Activated CD4-positive, CD25-positive, alpha-beta regulatory T cell treated with anti-CD3 and anti-CD28 coated beads, Interleukin-2, amount 50 U/mL, for 72 hours (primary cell): ENCODE measurements at regions not wholly inside any gene's neighbourhood (a gene's known extent, or its start where the extent isn't known, plus 50 kb on each side); places are given as distances from the start of the nearest gene placed in this dataset.

ENCODE experiments used
- DNase-seq: peaks from one replicate; pipeline ENCODE4 v3.0.0; 2021

DNA sequence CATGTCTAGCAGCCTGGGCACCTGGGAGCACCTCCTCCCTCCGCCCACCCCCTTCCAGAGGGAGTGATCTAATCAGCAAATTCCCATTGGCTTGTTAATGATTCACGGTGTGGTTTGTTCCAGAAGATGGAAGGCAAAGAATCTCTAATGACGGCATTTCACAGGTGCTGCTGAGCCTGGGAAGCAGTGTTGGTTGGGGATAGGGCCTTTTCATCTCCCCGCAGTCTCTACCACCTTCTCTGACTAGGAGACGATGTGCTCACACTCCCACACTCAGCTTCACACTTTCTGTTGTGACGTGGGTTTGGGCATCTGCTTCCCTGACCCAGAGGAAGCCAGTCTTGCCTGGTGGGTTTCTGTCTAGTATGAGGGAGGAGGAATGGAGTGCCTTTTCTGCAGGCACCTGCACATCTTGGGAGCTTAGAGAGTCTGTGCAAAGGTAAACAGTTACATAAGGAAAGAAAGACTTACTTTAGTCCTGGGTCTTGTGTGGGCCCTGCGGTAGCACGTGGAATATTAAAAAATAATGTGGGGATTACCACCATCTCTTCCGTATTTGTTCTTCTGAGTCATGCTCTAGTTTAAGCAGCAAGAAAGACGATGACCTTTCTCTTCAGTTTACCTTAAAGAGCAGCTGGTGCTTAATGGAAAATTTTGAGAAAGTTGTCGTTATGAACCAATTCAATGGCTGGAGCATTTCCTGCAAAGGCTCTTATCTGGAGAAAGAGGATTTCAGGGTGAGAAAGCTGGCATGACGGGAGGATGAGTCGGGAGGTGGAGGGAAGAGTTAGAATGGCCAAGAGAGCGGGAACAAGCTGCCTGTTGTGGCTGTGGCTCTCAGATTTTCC lies 70.6 kb upstream of the ARHGAP5 start:
- DNase-seq = no peak

GRCh38 chr14:32007755-32008362 lies 69.2 kb upstream of the ARHGAP5 start:
- DNase-seq = no peak

DNA sequence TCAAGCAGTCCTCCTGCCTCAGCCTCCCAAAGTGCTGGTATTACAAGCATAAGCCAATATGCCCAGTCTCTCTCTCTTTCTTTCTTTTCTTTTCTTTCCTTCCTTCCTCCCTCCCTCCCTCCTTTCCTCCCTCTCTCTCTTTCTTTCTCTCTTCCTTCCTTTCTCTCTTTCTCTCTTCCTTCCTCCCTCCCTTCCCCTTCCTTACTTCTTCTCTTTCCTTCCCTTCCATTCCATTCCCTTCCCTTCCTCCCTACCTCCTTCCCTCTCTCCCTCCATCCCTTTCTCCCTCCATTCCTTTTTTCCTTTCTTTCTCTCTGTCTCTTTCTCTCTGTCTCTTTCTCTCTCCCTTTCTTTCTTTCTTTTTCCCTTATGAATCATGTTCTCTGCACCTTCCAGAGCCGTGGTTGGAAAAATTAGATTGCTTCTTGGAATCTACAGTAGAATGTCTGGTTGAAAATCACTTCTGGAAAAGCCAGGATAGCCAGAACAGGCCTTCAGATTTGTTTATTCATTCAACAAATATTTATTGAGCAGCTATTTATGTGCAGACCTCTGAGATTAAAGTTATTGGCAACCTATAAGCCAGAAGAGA lies 68.4 kb upstream of the ARHGAP5 start:
- no peak for DNase-seq

DNA sequence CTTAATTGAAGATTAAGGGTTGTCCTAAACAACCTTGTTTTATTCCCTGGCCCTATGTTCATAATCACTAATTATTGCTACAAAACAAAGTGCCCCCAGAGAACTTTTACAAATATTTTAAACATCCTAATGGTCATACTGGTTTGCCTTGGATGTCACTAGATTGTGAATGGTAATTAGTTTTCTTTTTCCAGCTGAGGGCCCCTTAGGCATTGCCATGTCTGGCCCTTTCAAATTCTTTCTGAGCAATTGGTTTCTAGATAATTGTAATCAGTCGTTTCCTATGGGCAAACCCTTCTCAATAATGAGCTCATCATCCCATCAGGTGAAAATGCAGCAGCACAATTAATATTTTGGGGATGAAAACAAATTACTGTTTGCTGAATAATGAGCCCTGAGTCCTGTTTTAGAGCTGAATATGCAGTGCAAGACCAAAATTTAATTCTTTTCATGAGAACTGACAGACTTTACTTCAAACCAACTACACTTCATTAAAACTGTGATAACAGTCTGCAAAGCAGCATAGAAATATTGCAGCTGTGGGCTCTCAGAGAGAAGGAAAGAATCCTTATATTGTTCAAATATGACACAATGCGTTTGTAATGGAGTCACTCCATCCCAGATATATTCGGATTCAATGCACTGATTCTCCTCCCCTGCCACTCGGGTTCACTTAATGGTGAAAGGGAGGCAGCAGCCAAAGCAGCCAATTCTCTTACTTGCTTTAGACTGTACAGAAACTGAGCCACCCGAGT lies 67.7 kb upstream of the ARHGAP5 start:
- DNase-seq = no peak

- DNase-seq = no peak
Measured at GRCh38 chr14:32009976-32010581, 67.0 kb upstream of the ARHGAP5 start.

DNA sequence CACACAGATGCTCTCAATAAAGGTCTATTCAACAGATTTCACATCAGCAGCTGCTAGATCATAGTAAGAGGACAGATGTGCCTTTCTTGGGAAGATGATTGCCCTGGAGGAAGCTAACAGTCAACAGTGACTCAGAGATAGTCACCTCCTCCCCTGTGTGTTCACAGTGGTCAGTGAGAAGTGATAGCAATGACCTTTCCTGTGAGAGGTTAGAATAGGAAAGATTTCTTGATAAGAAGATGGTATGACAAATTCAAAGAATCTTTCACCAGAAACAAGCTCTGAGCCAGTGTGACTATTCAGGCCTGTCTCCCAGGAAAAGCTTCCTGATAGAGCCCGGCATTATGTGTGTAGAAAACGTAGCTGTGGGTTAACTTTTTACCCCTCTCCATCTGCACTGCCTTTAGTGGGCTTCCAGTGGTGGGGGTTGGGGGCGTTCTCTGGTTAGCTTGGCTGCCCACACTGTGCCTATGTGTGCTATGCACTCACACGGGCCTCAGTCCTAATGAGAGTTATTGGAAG lies 66.4 kb upstream of the ARHGAP5 start:
- no peak for DNase-seq

DNA sequence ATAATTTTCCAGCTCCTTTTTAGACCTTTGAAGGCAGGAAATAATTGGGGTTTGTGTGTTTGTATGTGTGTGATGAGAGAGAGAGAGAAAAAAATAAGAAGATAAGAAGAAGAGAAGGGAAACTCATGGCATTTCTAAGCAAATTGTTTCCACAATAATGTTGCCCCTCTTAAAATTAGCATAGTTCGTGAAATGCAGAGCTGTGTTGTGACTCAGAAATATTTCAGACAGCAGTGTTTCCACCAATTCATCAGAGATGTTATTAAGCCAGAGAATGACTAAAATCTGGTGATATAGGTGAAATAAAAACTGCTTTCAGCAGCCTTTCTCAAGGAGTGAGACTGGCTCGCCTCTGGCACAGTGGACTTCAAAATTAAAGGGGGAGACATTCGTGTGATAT lies 65.9 kb upstream of the ARHGAP5 start:
- DNase-seq = no peak

DNA sequence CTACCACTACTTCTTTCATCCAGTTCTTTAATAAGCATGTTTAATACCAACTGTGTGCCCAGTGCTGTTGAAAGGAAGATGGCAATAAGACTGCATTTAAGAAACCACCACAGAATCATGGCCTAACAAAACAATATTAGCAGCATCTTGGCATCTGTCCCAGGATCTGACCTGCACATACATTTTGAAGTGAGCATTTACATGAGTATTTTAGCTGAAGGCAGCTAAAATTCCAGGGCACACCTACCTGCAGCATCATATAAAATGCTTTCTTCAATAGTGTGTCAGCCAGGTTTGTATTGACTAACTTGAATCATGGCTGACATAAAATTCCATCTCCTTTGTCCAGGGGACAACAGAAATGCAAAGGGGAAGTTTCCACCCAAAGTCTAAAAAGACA lies 65.0 kb upstream of the ARHGAP5 start:
- DNase-seq = no peak

DNA sequence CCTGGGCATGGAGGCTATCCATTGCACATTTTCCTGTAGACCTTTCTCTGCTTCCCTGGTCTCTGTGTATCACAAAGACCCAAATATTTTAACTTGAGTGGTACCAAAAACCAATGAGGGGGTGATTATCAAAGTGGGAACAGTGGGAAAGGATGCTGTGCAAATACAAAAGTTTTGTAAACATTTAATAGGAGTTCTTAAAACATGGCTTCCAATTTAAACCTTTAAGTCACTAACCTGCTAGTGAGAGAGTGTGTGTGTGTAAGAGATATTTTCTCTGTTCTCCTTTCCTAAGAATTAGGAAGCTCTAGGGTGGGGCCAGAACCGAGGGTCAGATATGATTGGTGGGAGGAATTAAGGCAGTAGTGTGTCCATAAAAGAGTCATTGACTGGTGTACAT lies 64.5 kb upstream of the ARHGAP5 start:
- DNase-seq = no peak

- DNase-seq = no peak
Measured at GRCh38 chr14:32013083-32013482, 64.0 kb upstream of the ARHGAP5 start.

GRCh38 chr14:32014057-32014456 lies 63.0 kb upstream of the ARHGAP5 start:
- DNase-seq = no peak

DNA sequence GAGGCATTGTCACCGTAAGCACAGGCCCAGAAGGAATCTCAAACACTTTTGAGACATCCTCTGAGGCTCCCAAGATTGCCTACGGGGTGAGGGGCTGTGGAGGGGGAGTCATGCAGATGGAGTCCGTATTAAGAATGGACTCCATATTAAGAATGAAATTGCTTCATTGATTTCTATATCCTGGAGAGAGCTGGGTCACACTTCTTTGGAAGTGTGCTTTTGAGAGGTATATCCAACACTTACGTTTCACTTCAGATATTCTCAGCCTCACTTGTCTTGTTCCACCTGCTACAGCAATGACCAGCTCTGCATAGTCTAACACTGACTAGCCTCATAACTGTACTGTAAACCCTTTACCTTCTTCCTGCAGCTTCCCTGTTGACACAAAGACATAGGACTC lies 62.6 kb upstream of the ARHGAP5 start:
- no peak for DNase-seq

- no peak for DNase-seq
Measured at GRCh38 chr14:32015166-32015565, 61.9 kb upstream of the ARHGAP5 start.

DNA sequence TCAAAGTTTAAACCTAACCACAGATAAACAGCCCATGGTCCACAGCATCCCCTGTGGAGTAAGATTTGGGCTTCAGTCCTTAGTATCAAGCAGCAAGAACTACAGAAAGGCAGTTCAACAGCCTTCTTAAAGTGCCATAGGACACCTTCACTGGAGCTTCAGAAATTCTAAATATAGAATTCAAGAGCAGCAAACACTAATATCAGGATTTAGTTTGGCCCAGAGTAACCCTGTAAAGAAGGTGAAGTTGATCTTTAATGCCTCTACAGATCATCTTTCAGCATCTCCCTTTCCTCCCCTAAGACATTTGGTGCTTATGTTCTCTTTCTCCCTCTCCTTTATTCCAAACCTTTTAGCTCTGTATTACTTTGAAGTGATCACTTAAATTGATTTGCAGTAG lies 59.5 kb upstream of the ARHGAP5 start:
- no peak for DNase-seq

DNA sequence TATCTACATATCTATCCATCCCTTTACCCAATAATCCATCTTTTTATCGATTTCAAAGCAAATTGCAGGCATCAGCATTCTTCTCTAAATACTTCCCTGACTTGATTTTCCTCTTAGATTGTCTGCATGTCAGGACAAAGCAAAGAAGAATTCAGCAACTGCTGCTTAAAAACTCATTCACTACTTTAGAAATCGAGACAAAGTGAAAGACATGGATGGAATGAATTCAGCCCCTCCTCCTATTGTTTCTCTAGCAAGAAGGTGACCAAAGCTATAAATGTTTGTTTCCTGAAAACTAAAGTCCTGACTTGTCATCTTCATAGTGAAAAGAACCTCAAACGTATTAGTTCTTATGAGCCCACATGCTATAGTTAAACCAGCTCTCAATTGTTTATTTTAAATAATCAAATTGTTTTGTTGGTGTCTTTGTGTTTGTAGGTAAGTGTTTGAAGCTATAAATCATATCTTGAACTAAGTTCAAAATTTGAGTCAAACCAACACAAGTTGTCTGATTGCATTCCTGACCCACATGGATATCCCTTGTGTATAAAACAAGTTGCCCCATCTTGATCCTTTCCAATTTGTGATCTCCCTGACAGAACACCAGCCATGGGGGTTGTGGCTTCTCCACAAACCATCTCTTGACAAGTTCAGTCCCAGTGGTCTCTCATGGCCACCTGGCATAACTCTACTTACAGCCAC lies 58.6 kb upstream of the ARHGAP5 start:
- no peak for DNase-seq

DNA sequence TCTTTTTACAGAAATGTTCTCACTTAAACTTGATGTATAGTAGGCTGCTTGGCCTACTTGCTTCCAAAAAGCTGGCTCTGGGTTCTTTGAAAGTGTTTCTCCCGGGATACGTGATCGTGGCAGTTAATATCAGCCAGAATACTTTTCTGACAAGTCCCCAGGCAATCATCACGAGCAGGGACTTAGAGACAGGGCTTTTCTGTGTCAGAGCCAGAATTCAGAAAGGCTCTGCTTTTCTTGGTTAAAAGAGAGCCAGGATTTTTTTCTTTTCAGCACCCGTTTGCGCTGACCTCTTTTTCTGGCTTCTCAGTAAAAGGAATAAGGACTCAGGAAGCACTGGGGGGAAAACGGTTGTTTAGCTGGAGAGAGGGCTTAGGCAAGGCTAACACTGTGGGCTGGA lies 57.8 kb upstream of the ARHGAP5 start:
- no peak for DNase-seq

- no peak for DNase-seq
Measured at GRCh38 chr14:32020882-32021281, 56.2 kb upstream of the ARHGAP5 start.

DNA sequence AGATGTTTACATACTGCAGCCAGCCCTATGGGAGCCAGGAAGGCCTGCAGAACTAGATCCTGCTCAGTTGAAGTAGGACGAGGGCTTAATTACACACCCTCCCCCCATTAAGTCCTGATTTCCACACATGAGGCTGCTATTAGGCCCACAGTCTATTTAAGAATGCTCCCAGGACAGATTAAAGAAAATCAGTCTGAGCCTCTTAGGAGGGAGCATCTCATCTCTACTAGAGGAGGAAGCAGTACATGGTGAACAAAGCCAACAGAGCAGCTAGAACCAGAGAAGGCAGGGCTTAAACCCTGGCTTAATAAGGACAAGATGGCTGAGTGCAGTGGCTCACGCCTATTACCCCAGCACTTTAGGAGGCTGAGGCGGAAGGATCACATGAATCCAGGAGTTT lies 55.8 kb upstream of the ARHGAP5 start:
- DNase-seq = no peak

DNA sequence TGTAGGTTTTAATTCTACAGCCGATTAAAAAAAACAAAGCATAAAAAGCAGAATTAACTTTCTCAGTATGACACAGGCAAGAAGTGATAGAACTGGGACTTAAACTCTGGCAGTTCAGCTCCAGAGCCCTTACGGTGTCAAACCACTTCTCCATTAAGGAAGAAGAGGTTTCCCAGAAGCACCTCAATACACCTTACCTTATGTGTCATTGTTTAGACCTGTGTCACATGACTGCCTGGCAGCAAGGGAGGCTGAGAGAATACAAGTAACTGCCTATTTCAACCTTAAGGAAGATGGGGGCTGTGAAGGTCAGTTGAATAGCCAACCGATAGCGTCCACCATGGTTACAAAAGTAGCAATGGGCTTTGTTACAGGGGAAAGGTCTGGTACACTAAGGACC lies 54.6 kb upstream of the ARHGAP5 start:
- DNase-seq = no peak

DNA sequence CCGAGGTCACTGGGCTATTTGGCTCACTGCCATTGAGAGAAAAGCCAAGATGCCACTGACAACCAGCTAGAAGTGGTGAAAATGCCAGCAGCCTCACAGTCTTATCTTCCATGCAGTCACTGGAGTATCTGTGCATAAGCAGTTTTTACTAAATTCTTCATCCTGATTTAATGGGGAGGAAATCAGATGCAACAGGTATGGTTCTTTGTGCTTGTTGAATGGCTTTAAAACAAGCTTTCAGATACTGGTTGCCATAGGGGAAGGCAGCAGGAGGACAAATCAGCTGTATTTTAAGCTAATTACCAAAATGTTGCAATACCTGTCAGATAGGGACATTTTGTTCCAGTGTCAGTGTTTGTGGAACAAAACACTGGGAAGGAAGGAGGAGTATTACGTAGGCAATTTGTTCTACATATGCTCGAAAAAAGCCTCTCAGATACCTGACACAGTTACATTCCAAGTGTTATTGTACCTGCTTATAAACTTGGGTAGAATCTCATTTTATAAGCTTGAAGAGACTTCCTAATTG lies 54.1 kb upstream of the ARHGAP5 start:
- DNase-seq = no peak

- no peak for DNase-seq
Measured at GRCh38 chr14:32023540-32023939, 53.6 kb upstream of the ARHGAP5 start.
